Endothelial cell (in vitro differentiated cells): ENCODE measurements at regions not wholly inside any gene's neighbourhood (a gene's known extent, or its start where the extent isn't known, plus 50 kb on each side); places are given as distances from the start of the nearest gene placed in this dataset.

ENCODE experiments used
- DNase-seq: peaks from one replicate; pipeline ENCODE4 v3.0.0; 2021; ENCODE audit warnings: low spot score
- H3K27ac Mint-ChIP-seq: one replicate; pipeline ENCODE4 v1.8.0; 2021; ENCODE audit warnings: mixed read lengths, inconsistent platforms; ENCODE audit not compliant: unreplicated experiment
- H3K27me3 Mint-ChIP-seq: one replicate; pipeline ENCODE4 v1.8.0; 2021; ENCODE audit warnings: mild to moderate bottlenecking, moderate library complexity, mixed read lengths, inconsistent platforms; ENCODE audit not compliant: unreplicated experiment
- H3K36me3 Mint-ChIP-seq: one replicate; pipeline ENCODE4 v1.8.0; 2021; ENCODE audit warnings: mild to moderate bottlenecking, low read depth, mixed read lengths, inconsistent platforms; ENCODE audit not compliant: unreplicated experiment
- H3K4me1 Mint-ChIP-seq: one replicate; pipeline ENCODE4 v1.8.0; 2021; ENCODE audit warnings: mild to moderate bottlenecking, mixed read lengths, inconsistent platforms; ENCODE audit not compliant: unreplicated experiment
- H3K4me3 Mint-ChIP-seq: one replicate; pipeline ENCODE4 v1.8.0; 2021; ENCODE audit warnings: mild to moderate bottlenecking, mixed read lengths, inconsistent platforms; ENCODE audit not compliant: unreplicated experiment
- H3K9me3 Mint-ChIP-seq: one replicate; pipeline ENCODE4 v1.8.0; 2021; ENCODE audit warnings: mixed read lengths, inconsistent platforms; ENCODE audit not compliant: unreplicated experiment
- CTCF ChIP-seq: fragments of 200-600 bp; sonication (generic); IDR thresholded peaks from one replicate; pipeline ENCODE4 v1.5.0; 2021; ENCODE audit warnings: antibody characterized with exemption; ENCODE audit not compliant: unreplicated experiment

- Mint-ChIP-seq H3K4me1 (peaks cover 22% of the 10 kb centered on the region), H3K4me3 (no peak overlapping the region), H3K9me3 (peaks cover 4% of the 10 kb centered on the region), H3K27ac (no peak overlapping the region), H3K27me3 (peaks cover 5% of the 10 kb centered on the region), H3K36me3 (peaks cover 8% of the 10 kb centered on the region)
- no peak for DNase-seq
- TF ChIP-seq CTCF, result no peak
These were observed 102.9 kb downstream of the GATA6 start for GRCh38 chr18:22272242-22272641.

GRCh38 chr18:22271030-22271429, 101.6 kb downstream of the GATA6 start:
- H3K4me1 Mint-ChIP-seq, result peaks cover 14% of the 10 kb centered on the region
- TF ChIP-seq CTCF, result no peak
- peaks cover 5% of the 10 kb centered on the region for H3K36me3 Mint-ChIP-seq
- peaks cover 3% of the 10 kb centered on the region for H3K27me3 Mint-ChIP-seq
- no peak overlapping the region for H3K4me3 Mint-ChIP-seq
- no peak for DNase-seq
- peaks cover 4% of the 10 kb centered on the region for H3K9me3 Mint-ChIP-seq
- no peak overlapping the region for H3K27ac Mint-ChIP-seq

- H3K27me3 Mint-ChIP-seq, result no peaks in the 10 kb centered on the region
These were observed 99.3 kb downstream of the GATA6 start for GRCh38 chr18:22268641-22269128.

GRCh38 chr18:22267697-22268096, 98.3 kb downstream of the GATA6 start:
- Mint-ChIP-seq H3K9me3 (peaks cover 3% of the 10 kb centered on the region), H3K4me3 (no peak overlapping the region), H3K4me1 (peaks cover 13% of the 10 kb centered on the region), H3K36me3 (no peaks in the 10 kb centered on the region), H3K27me3 (no peaks in the 10 kb centered on the region), H3K27ac (no peak overlapping the region)
- no peak for TF ChIP-seq CTCF
- DNase-seq, result no peak

More at GRCh38 chr18:22268641-22269128, 99.3 kb downstream of the GATA6 start:
- DNase-seq, result no peak
- no peaks in the 10 kb centered on the region for H3K36me3 Mint-ChIP-seq
- peaks cover 4% of the 10 kb centered on the region for H3K9me3 Mint-ChIP-seq
- H3K4me1 Mint-ChIP-seq, result peaks cover 9% of the 10 kb centered on the region
- H3K27ac Mint-ChIP-seq, result no peak overlapping the region
- H3K4me3 Mint-ChIP-seq, result no peak overlapping the region
- TF ChIP-seq CTCF, result no peak

- Mint-ChIP-seq H3K4me1 (peaks cover 13% of the 10 kb centered on the region), H3K27me3 (no peaks in the 10 kb centered on the region), H3K9me3 (no peaks in the 10 kb centered on the region), H3K27ac (no peak overlapping the region), H3K36me3 (no peaks in the 10 kb centered on the region), H3K4me3 (no peak overlapping the region)
- TF ChIP-seq CTCF, result no peak
- no peak for DNase-seq
These were observed 97.8 kb downstream of the GATA6 start for GRCh38 chr18:22267225-22267624.
